ENCODE measurements at regions not wholly inside any gene's neighbourhood (a gene's known extent, or its start where the extent isn't known, plus 50 kb on each side); places are given as distances from the start of the nearest gene placed in this dataset.

GRCh38 chr2:106976548-106976947 lies 90.6 kb upstream of the ST6GAL2 start:
- TF ChIP-seq CTCF (IDR thresholded peaks at IDR 0.05) (no peak), POLR2AphosphoS5 (IDR thresholded peaks at IDR 0.05) (no peak), POLR2A (IDR thresholded peaks at IDR 0.05) (no peak)
